ENCODE measurements at regions not wholly inside any gene's neighbourhood (a gene's known extent, or its start where the extent isn't known, plus 50 kb on each side); places are given as distances from the start of the nearest gene placed in this dataset.

DNA sequence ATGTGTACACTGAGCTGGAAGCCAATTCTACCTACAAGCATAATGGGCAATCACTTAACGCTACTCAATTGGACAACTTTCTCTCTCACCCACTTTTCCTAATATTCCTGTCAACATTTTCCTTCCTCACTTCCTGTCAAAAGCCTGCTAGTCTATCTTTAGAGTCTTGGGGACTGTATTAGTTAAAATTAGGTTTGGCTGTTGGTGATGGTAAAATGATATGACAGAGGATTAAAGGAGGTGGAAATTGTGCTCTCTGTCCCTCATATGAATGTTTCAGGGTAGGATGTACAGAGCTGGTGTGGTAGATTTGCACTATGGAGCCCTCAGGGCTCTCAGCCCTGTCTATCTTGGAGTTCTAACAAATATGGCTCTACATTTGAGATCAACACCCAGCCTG is 129.7 kb downstream of the CEP57L1 start:
- DNase-seq (ENCODE audit: extremely low spot score, unreplicated experiment), result no peak
- Mint-ChIP-seq H3K4me3 (ENCODE audit: unreplicated experiment) (no peak overlapping the region), H3K27ac (ENCODE audit: unreplicated experiment) (no peak overlapping the region), H3K4me1 (ENCODE audit: unreplicated experiment) (peaks cover 9% of the 10 kb centered on the region), H3K27me3 (ENCODE audit: unreplicated experiment) (peaks cover 2% of the 10 kb centered on the region), H3K36me3 (ENCODE audit: unreplicated experiment) (no peaks in the 10 kb centered on the region), H3K9me3 (ENCODE audit: unreplicated experiment) (no peaks in the 10 kb centered on the region)
- TF ChIP-seq, protein P1, sequence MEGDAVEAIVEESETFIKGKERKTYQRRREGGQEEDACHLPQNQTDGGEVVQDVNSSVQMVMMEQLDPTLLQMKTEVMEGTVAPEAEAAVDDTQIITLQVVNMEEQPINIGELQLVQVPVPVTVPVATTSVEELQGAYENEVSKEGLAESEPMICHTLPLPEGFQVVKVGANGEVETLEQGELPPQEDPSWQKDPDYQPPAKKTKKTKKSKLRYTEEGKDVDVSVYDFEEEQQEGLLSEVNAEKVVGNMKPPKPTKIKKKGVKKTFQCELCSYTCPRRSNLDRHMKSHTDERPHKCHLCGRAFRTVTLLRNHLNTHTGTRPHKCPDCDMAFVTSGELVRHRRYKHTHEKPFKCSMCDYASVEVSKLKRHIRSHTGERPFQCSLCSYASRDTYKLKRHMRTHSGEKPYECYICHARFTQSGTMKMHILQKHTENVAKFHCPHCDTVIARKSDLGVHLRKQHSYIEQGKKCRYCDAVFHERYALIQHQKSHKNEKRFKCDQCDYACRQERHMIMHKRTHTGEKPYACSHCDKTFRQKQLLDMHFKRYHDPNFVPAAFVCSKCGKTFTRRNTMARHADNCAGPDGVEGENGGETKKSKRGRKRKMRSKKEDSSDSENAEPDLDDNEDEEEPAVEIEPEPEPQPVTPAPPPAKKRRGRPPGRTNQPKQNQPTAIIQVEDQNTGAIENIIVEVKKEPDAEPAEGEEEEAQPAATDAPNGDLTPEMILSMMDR (IDR thresholded peaks at IDR 0.05), result no peak

DNA sequence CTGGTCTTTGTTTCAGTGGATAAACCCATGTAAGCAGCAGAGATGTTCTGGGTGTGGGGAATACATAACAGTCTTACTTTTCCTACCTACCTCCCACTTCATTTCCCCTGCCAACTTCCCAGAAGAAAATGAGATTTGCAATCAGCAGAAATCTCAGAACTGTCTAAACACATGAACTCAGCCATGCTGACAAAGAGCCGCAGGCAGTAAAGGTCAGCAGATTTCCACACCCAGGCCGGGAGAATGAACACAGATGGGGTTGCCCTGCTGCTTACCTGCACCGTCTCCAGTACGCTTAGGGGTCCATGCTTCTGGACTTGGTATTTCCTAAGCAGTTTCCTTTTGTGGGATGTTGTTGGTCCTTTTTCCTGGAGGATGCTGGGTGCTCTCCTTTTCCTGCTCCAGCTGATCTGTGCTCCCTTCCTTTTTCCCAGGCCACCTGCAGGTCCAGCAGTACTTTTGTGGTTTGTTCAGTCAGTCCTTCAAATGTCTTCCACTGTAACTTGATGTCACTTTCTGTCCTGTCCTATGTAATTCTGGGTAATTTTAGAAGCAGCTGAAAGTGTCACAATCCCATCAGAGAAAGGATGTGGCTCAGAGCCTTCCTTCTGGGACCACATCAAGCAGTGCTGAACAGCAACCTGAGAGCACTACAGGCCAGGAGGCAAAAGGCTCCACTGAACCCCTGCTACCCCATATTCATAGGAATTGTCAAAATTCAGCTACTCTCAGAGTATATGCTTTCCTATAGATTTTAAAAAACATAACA is 129.0 kb downstream of the CEP57L1 start:
- DNase-seq (ENCODE audit: extremely low spot score, unreplicated experiment), result no peak
- TF ChIP-seq, protein P1 (IDR thresholded peaks at IDR 0.05), result no peak
- Mint-ChIP-seq H3K36me3 (ENCODE audit: unreplicated experiment) (no peaks in the 10 kb centered on the region), H3K4me1 (ENCODE audit: unreplicated experiment) (peaks cover 9% of the 10 kb centered on the region), H3K27me3 (ENCODE audit: unreplicated experiment) (peaks cover 2% of the 10 kb centered on the region), H3K9me3 (ENCODE audit: unreplicated experiment) (no peaks in the 10 kb centered on the region), H3K4me3 (ENCODE audit: unreplicated experiment) (no peak overlapping the region), H3K27ac (ENCODE audit: unreplicated experiment) (no peak overlapping the region)

DNA sequence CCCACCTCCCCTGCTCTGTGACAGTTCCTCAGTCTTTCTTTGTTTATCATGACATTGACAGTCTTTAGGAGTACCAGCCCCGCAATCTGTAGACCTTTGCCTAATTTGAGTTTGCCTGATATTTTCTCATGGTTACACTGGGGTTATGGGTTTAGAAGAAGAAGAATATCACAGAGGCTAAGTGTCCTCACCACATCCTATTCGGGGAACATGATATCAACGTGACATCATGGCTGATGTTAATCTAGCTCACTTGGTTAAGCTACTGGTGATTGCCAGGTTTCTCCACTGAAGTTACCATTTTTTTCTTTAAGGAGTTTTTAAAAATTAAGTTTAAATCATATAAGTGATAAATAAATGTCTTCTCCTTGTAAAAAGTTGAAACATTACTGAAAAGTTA is 127.5 kb downstream of the CEP57L1 start:
- TF ChIP-seq, protein P1 (IDR thresholded peaks at IDR 0.05), result no peak

DNA sequence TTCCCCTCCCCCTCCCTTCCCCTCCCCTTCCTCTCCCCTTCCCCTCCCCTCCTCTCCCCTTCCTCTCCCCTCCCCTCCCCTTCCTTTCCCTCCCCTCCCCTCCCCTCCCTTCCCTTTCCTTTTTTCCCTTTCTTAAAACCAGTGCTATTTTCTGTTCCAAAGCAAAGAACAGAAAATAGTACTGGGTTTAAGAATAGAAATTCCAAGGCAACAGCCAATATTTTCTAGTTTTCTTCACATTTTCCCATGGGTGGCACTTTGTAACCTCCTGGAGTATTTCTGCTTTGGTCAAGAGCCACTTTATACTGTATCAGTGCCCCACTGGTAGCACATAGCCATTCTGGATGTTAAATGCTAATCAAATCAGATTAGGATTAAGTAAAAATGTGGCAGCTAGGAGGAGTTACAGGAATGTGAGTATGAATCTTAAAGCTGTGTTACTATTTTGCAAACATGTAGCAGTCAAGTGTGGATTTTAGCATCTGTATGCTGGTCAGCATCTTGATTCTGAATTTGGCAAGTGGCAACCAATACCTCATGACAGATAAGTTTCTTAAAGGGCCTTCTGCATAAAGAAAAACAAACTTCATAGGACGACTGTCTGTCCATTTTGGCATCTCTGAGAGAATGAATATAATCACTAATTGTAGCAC is 126.4 kb downstream of the CEP57L1 start:
- Mint-ChIP-seq H3K36me3 (ENCODE audit: unreplicated experiment) (no peaks in the 10 kb centered on the region), H3K4me1 (ENCODE audit: unreplicated experiment) (peaks cover 9% of the 10 kb centered on the region), H3K4me3 (ENCODE audit: unreplicated experiment) (no peak overlapping the region), H3K27me3 (ENCODE audit: unreplicated experiment) (peaks cover 18% of the 10 kb centered on the region), H3K9me3 (ENCODE audit: unreplicated experiment) (no peaks in the 10 kb centered on the region), H3K27ac (ENCODE audit: unreplicated experiment) (no peak overlapping the region)
- TF ChIP-seq, protein P1 (IDR thresholded peaks at IDR 0.05), result no peak
- no peak for DNase-seq (ENCODE audit: extremely low spot score, unreplicated experiment)

More for the DNA sequence above, 127.5 kb downstream of the CEP57L1 start:
- no peaks in the 10 kb centered on the region for H3K36me3 Mint-ChIP-seq (ENCODE audit: unreplicated experiment)
- H3K4me3 Mint-ChIP-seq (ENCODE audit: unreplicated experiment), result no peak overlapping the region
- no peak for DNase-seq (ENCODE audit: extremely low spot score, unreplicated experiment)
- H3K9me3 Mint-ChIP-seq (ENCODE audit: unreplicated experiment), result no peaks in the 10 kb centered on the region
- peaks cover 8% of the 10 kb centered on the region for H3K27me3 Mint-ChIP-seq (ENCODE audit: unreplicated experiment)
- H3K4me1 Mint-ChIP-seq (ENCODE audit: unreplicated experiment), result peaks cover 9% of the 10 kb centered on the region
- no peak overlapping the region for H3K27ac Mint-ChIP-seq (ENCODE audit: unreplicated experiment)

Data from osteocyte (in vitro differentiated cells).